ENCODE measurements at regions not wholly inside any gene's neighbourhood (a gene's known extent, or its start where the extent isn't known, plus 50 kb on each side); places are given as distances from the start of the nearest gene placed in this dataset.

- TF ChIP-seq, protein P1, sequence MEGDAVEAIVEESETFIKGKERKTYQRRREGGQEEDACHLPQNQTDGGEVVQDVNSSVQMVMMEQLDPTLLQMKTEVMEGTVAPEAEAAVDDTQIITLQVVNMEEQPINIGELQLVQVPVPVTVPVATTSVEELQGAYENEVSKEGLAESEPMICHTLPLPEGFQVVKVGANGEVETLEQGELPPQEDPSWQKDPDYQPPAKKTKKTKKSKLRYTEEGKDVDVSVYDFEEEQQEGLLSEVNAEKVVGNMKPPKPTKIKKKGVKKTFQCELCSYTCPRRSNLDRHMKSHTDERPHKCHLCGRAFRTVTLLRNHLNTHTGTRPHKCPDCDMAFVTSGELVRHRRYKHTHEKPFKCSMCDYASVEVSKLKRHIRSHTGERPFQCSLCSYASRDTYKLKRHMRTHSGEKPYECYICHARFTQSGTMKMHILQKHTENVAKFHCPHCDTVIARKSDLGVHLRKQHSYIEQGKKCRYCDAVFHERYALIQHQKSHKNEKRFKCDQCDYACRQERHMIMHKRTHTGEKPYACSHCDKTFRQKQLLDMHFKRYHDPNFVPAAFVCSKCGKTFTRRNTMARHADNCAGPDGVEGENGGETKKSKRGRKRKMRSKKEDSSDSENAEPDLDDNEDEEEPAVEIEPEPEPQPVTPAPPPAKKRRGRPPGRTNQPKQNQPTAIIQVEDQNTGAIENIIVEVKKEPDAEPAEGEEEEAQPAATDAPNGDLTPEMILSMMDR (IDR thresholded peaks at IDR 0.05): no peak
- TF ChIP-seq POLR2AphosphoS5 (IDR thresholded peaks at IDR 0.05): no peak
- TF ChIP-seq POLR2A (IDR thresholded peaks at IDR 0.05): no peak
- TF ChIP-seq EP300 (IDR thresholded peaks at IDR 0.05): no peak
Observed at GRCh38 chr2:64819361-64819760, 165.6 kb upstream of the SERTAD2 start.
